HCT116 (cell line): ENCODE measurements at regions not wholly inside any gene's neighbourhood (a gene's known extent, or its start where the extent isn't known, plus 50 kb on each side); places are given as distances from the start of the nearest gene placed in this dataset.

Experiments
- ATAC-seq: fragments of 200-7000 bp; cut with Tn5 transposase; 2 replicates; pipeline ENCODE4 v1.9.1; 2020; ENCODE audit warnings: mild to moderate bottlenecking, moderate library complexity
- BruUV-seq: library from RNA; stranded (reverse); fragments of 400-500 nt; replicated peaks from 2 replicates; lab custom pipeline; 2021; lab: Mats Ljungman, UMichigan
- CTCF ChIA-PET: fragments of 300-600 bp; sonication (Branson Sonifier 250); formaldehyde crosslinking; loops from one replicate; lab custom pipeline; 2021; ENCODE audit warnings: antibody characterized with exemption; lab: Charles Lee
- POLR2A ChIA-PET: fragments of 300-600, 350-600 bp; sonication (Branson Sonifier 250); formaldehyde crosslinking; loops from one replicate; lab custom pipeline; 2021; ENCODE audit warnings: antibody characterized with exemption; lab: Charles Lee
- RAD21 ChIA-PET, 2 experiments: fragments of 300-600 bp; sonication (Branson Sonifier 250); formaldehyde crosslinking; loops; one replicate each; lab custom pipeline; 2023; ENCODE audit warnings: low total read pairs in 2 of 2; ENCODE audit not compliant: uncharacterized antibody in 2 of 2, unreplicated experiment in 2 of 2, low non-redundant PET in 1 of 2; lab: Charles Lee
- DNase-seq: peaks from one replicate; pipeline ENCODE4 v3.0.0-alpha.2; 2010; ENCODE audit warnings: low read depth, low spot score
- H2AFZ ChIP-seq: fragments of 200-600 bp; shearing (Covaris generic), sonication (generic); 2 replicates; pipeline ENCODE4 v1.6.1; 2017; ENCODE audit warnings: low read depth, mixed run types, mixed read lengths, antibody characterized with exemption, low read length; ENCODE audit not compliant: poor library complexity, severe bottlenecking
- H3K27ac ChIP-seq: 2 replicates; pipeline ENCODE4 v1.5.1; 2012; ENCODE audit warnings: low read depth, low read length
- H3K27me3 ChIP-seq: fragments of 200-600 bp; sonication (generic); 2 replicates; pipeline ENCODE4 v1.6.1; 2016; ENCODE audit warnings: mixed run types, low read length, mixed read lengths; ENCODE audit not compliant: insufficient read depth
- H3K36me3 ChIP-seq, 2 experiments: fragments of 200-500 bp in 1 of 2; fragments of 200-600 bp in 1 of 2; sonication (Bioruptor generic) in 1 of 2; sonication (generic) in 1 of 2; 2 replicates each; pipeline versions ENCODE4 v1.5.1 to v1.6.1; 2014 to 2016; ENCODE audit warnings: low read length in 2 of 2, inconsistent platforms in 1 of 2, mixed read lengths in 1 of 2, mixed run types in 1 of 2; ENCODE audit not compliant: insufficient read depth in 2 of 2, control insufficient read depth in 1 of 2
- H3K4me1 ChIP-seq, 2 experiments: fragments of 200-600 bp in 1 of 2; sonication (generic) in 1 of 2; 2 replicates each; pipeline versions ENCODE4 v1.5.1 to v1.6.1; 2012 to 2017; ENCODE audit warnings: low read length in 2 of 2, inconsistent platforms in 1 of 2, mild to moderate bottlenecking in 1 of 2, mixed read lengths in 1 of 2, mixed run types in 1 of 2, moderate library complexity in 1 of 2; ENCODE audit not compliant: insufficient read depth in 2 of 2, control insufficient read depth in 1 of 2
- H3K4me2 ChIP-seq: fragments of 200-600 bp; sonication (generic); 2 replicates; pipeline ENCODE4 v1.6.1; 2017; ENCODE audit warnings: mixed run types, low read length, mixed read lengths
- H3K4me3 ChIP-seq, 2 experiments: fragments of 200-600 bp in 1 of 2; sonication (generic) in 1 of 2; replicated peaks in 1 of 2; 2 replicates each; pipeline ENCODE4 v1.5.1; 2011 to 2016; ENCODE audit warnings: low read length in 2 of 2, control low read depth in 1 of 2, low read depth in 1 of 2, mild to moderate bottlenecking in 1 of 2, mixed read lengths in 1 of 2, mixed run types in 1 of 2
- H3K79me2 ChIP-seq: fragments of 200-600 bp; sonication (generic); 2 replicates; pipeline ENCODE4 v1.6.1; 2017; ENCODE audit warnings: mild to moderate bottlenecking, mixed run types, low read length, moderate library complexity, mixed read lengths; ENCODE audit not compliant: insufficient read depth
- H3K9ac ChIP-seq: fragments of 200-600 bp; sonication (generic); 2 replicates; pipeline ENCODE4 v1.6.1; 2016; ENCODE audit warnings: low read length, mixed read lengths
- H3K9me2 ChIP-seq: fragments of 200-600 bp; sonication (generic), shearing (Covaris generic); 2 replicates; pipeline ENCODE4 v1.6.1; 2017; ENCODE audit warnings: mixed run types, mild to moderate bottlenecking, moderate library complexity; ENCODE audit not compliant: insufficient read depth
- H3K9me3 ChIP-seq, 2 experiments: fragments of 200-500 bp in 1 of 2; fragments of 200-600 bp in 1 of 2; sonication (Bioruptor generic) in 1 of 2; sonication (generic) in 1 of 2; 2 replicates each; pipeline ENCODE4 v1.6.1; 2014 to 2017; ENCODE audit warnings: low read length in 2 of 2, mixed read lengths in 2 of 2, inconsistent platforms in 1 of 2, low read depth in 1 of 2, mild to moderate bottlenecking in 1 of 2, mixed run types in 1 of 2, moderate library complexity in 1 of 2; ENCODE audit not compliant: control insufficient read depth in 1 of 2, insufficient read depth in 1 of 2
- H4K20me1 ChIP-seq: fragments of 200-600 bp; sonication (generic), shearing (Covaris generic); 2 replicates; pipeline ENCODE4 v1.6.1; 2017; ENCODE audit warnings: mixed run types, mild to moderate bottlenecking, moderate library complexity; ENCODE audit not compliant: insufficient read depth
- CEBPB ChIP-seq: IDR thresholded peaks from 2 replicates; pipeline ENCODE4 v1.6.1; 2012; ENCODE audit warnings: low read depth
- CTCF ChIP-seq, 3 experiments: fragments of 200-600 bp in 1 of 3; sonication (generic) in 1 of 3; IDR thresholded peaks in 2 of 3; conservative IDR thresholded peaks in 1 of 3; 2 replicates each; pipeline ENCODE4 v1.5.1; 2012 to 2017; ENCODE audit warnings: low read depth in 2 of 3, low read length in 2 of 3, antibody characterized with exemption in 1 of 3, borderline replicate concordance in 1 of 3, control low read depth in 1 of 3, mild to moderate bottlenecking in 1 of 3, mixed read lengths in 1 of 3, mixed run types in 1 of 3, moderate library complexity in 1 of 3; ENCODE audit not compliant: insufficient read depth in 1 of 3
- EZH2phosphoT487 ChIP-seq: fragments of 200-600 bp; IDR thresholded peaks from 2 replicates; pipeline ENCODE4 v1.6.1; 2018; ENCODE audit warnings: antibody characterized with exemption, borderline replicate concordance
- POLR2AphosphoS5 ChIP-seq: IDR thresholded peaks from 2 replicates; pipeline ENCODE4 v1.6.1; 2011; ENCODE audit warnings: mild to moderate bottlenecking, low read depth, low read length, moderate library complexity
- REST ChIP-seq: IDR thresholded peaks from 2 replicates; pipeline ENCODE4 v1.6.1; 2012; ENCODE audit warnings: low read depth
- SP1 ChIP-seq: IDR thresholded peaks from 2 replicates; pipeline ENCODE4 v1.6.1; 2012; ENCODE audit warnings: low read depth
- ZBTB33 ChIP-seq: IDR thresholded peaks from 2 replicates; pipeline ENCODE4 v1.6.1; 2011; ENCODE audit warnings: mild to moderate bottlenecking, low read length, moderate library complexity; ENCODE audit not compliant: insufficient replicate concordance; ENCODE audit errors: extremely low read depth
- intact Hi-C: fragments of 100-400 bp; cut with micrococcal nuclease; formaldehyde crosslinking; loops from 2 replicates; pipeline ENCODE4 v1.10.0; 2022

- Histone ChIP-seq H3K4me2 (no peak overlapping the region), H3K4me3 (no peak overlapping the region), H3K27me3 (no peaks in the 10 kb centered on the region), H4K20me1 (no peaks in the 10 kb centered on the region), H3K9me3 (peaks cover 0 to 29% of the 10 kb centered on the region in 2 experiments; a peak in 2 of 4 replicates), H3K79me2 (no peaks in the 10 kb centered on the region), H3K27ac (no peak overlapping the region), H3K4me1 (no peaks in the 10 kb centered on the region), H2AFZ (no peak overlapping the region), H3K9me2 (no peaks in the 10 kb centered on the region), H3K9ac (no peak overlapping the region), H3K36me3 (no peaks in the 10 kb centered on the region)
- ATAC-seq (no peak), DNase-seq (no peak)
- TF ChIP-seq CTCF (IDR thresholded peaks at IDR 0.05 in 2 of 3, conservative IDR thresholded peaks at IDR 0.05 in 1 of 3; ENCODE audit: borderline replicate concordance in 1 of 3, insufficient read depth in 1 of 3, low read depth in 2 of 3, low read length in 2 of 3) (no peak), CEBPB (no peak), SP1 (no peak), POLR2AphosphoS5 (no peak), ZBTB33 (no peak), EZH2phosphoT487 (no peak), REST (no peak)
- ChIA-PET CTCF (no interaction called here), POLR2A (no interaction called here), RAD21 (no interaction called here)
- intact Hi-C loops, result no loop called here
- no TSS peak for BruUV-seq
Observed at GRCh38 chr13:58728126-58728525, 1096.6 kb downstream of the PCDH17 start.
